ENCODE measurements at regions not wholly inside any gene's neighbourhood (a gene's known extent, or its start where the extent isn't known, plus 50 kb on each side); places are given as distances from the start of the nearest gene placed in this dataset.

GRCh38 chr18:63071701-63072141 lies 247.8 kb downstream of the BCL2 start:
- DNase-seq = no peak

DNA sequence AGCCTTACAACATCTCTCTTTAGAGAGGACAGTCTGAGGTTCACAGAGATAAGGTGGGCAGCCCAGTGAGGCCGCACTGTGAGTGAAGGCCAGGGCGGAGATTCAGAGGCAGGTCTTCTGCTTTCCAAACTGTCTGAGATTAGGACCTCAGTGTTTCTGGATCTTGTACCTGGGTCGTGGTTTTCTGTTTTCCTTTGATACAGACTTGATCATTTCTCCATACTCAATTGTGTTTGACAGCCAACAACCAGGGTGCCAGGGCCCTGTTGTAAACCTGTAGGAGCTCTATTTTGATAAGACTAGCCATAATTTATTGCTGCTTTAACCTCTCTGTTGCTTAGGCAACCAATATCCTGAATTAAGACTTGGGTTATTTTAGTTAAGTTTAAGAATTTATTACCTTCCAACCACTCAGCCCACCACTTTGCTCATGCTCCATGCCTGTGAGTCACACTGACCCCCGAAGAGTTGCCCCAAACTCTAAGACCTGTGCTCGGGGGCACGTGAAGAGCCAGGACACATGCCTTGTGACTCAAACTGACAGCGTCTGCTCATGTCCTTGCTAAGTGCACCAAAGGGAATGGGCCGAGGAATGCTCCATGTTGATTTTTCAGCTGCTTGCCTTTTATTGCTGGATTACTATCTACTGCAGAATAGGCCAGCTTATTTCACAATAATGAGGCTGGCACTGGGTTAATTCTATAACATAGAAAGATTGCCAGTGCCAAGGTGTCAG lies 248.6 kb downstream of the BCL2 start:
- no peak for DNase-seq

DNA sequence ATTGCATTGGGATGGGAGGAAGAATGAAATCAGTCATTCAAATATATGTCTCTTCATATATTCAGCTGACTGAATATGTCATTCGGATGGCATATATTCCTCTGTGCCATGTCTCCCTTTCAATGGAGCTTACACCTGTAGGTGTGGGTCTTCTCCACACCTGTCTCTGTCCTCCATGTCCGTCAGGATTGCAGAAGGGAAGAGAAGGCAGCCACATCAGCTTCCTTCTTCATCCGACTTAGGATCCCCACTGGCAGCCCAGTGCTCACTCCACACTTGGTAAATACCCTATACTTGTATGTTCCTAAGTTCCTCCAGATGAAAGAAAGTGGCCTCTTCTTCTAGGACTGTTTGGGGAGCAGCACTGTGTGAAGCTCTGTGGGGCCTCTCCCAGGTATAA lies 250.1 kb downstream of the BCL2 start:
- no peak for DNase-seq

DNA sequence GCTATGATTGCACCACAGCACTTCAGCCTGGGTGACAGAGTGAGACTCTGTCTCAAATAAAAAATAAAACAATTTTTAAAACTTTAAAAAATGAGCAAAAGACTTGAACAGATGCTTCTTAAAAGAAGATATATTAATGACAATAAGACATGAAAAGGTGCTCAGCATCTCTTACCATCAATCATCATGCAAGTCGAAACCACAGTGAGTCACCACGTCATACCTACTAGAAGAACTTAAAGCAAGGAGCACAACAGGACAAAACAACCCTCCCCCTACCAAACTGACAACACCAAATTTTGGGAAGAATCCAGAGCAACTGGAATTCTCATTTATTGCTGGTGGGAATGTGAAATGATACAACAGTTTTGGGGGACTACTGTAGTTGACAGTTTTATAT lies 251.6 kb downstream of the BCL2 start:
- DNase-seq = no peak

DNA sequence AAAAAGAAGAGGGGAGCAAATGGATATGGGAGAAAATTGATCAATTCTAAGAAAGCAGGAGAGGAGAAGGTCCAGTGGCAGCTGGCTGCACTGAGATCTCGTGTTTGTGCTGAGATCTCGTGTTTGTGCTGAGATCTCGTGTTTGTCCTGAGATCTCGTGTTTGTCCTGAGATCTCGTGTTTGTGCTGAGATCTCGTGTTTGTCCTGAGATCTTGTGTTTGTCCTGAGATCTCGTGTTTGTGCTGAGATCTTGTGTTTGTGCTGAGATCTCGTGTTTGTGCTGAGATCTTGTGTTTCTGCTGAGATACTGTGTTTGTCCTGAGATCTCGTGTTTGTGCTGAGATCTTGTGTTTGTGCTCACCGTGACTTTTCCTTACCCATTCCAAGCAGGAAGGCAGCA lies 254.4 kb downstream of the BCL2 start:
- no peak for DNase-seq

GRCh38 chr18:63063171-63063570 lies 256.4 kb downstream of the BCL2 start:
- no peak for DNase-seq

GRCh38 chr18:63062246-63062645 lies 257.3 kb downstream of the BCL2 start:
- DNase-seq = no peak

- no peak for DNase-seq
Measured at GRCh38 chr18:63061303-63061702, 258.3 kb downstream of the BCL2 start.

GRCh38 chr18:63058521-63058920 lies 261.0 kb downstream of the BCL2 start:
- DNase-seq = no peak

DNA sequence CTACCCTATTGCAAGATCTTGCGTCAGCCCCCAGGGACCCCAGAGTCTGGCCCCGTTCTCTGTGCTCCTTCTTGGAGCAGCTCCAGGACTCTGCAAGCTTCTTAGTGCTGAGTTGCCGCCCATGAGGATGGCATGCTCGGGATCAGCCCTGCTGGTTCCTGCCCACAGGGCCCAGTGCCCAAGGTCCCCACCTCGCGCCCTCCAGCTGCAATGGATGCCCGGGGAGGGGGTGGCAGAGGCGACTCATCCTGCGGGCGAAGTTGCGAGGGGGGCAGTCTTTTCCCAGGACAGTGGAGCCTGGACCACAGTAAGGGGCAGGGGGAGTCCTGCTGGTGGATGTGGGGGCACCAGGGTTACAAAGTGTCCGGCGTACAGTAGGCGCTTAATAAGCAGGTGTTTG lies 261.9 kb downstream of the BCL2 start:
- DNase-seq = no peak

- DNase-seq = no peak
Measured at GRCh38 chr18:63054901-63055584, 264.5 kb downstream of the BCL2 start.

- no peak for DNase-seq
Measured at GRCh38 chr18:63051928-63052327, 267.6 kb downstream of the BCL2 start.

- DNase-seq = peak; percentile 39
Measured at GRCh38 chr18:63050667-63051395, 268.7 kb downstream of the BCL2 start.

DNA sequence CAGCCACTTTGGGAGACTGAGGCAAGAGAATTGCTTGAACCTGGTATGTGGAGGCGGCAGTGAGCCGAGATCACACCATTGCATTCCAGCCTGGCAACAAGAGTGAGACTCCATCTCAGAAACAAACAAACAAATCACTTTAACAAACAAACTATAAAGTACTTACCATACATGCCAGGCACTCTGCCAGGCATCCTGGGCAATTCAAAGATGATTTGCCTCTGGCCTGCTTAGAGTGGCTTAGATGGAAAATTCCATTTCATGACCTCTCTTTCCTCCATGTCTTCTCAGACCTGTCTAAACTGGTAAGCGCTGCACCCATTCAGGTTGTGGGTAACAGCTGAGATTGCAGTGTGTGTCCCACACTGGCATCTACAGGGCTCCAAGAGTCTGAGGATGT lies 273.2 kb downstream of the BCL2 start:
- DNase-seq = no peak

GRCh38 chr18:63043516-63043915 lies 276.1 kb downstream of the BCL2 start:
- no peak for DNase-seq

GRCh38 chr18:63042351-63042750 lies 277.2 kb downstream of the BCL2 start:
- no peak for DNase-seq

- DNase-seq = peak; percentile 25
Measured at GRCh38 chr18:63040788-63041410, 278.7 kb downstream of the BCL2 start.

DNA sequence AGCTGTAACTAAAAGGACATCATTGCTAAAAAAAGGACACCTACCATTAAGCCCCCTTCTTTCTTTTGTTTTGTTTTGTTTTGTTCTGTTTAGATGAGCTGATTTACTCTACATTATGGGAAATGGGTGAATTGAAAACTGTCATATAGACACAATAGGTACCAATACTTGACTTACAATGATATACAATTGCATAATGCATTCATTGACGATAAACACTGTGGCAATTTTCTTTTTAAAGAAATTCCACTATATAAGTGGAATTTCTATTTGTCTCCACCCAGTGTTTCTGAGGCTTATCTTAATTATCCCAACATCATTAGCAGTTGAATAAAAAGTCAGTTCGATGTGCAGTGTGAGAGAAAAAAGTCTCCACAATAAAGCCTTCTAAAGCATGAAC lies 282.1 kb downstream of the BCL2 start:
- no peak for DNase-seq

DNA sequence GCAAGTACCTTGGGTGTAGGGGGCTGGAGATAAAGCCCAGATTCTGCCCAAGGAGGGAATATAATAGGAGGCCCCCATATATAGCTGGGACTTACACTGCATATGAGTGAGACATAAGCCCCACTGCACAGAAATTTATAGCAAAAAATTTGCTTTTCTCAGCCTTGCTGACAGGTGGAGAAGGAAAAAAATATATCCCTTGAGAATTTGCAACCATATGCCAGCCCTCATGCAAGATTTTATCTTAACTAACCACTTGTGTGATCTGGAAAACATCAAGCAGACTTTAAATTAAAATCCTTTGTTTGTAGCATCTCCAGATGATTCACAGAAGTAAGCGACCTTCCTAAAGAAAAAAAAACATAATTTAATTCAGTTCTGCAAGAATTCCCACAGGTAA lies 288.2 kb downstream of the BCL2 start:
- no peak for DNase-seq

Data from CD4-positive, alpha-beta T cell treated with Interleukin-17A for 1 hour (primary cell).